Tibial artery (tissue), 4 donors: ENCODE measurements at regions not wholly inside any gene's neighbourhood (a gene's known extent, or its start where the extent isn't known, plus 50 kb on each side); places are given as distances from the start of the nearest gene placed in this dataset.

ENCODE experiments used
- DNase-seq, 2 donors: peaks; one replicate each; pipeline ENCODE4 v3.0.0-alpha.2; 2019
- H3K27ac ChIP-seq, 2 donors: fragments of 200-600 bp; sonication (generic) in 1 of 2; 1 replicate in 1 of 2; 2 replicates in 1 of 2; pipeline ENCODE4 v1.5.1; 2018 to 2019; ENCODE audit warnings: mild to moderate bottlenecking in 1 of 2
- H3K27me3 ChIP-seq, 2 donors: fragments of 200-600 bp; sonication (generic) in 1 of 2; one replicate each; pipeline versions ENCODE4 v1.5.1 to v1.6.0; 2016 to 2019
- H3K36me3 ChIP-seq, 3 donors: fragments of 200-600 bp; sonication (generic) in 2 of 3; one replicate each; pipeline ENCODE4 v1.5.1; 2016 to 2019; ENCODE audit warnings: mild to moderate bottlenecking in 2 of 3
- H3K4me1 ChIP-seq, 4 donors: fragments of 200-600 bp; sonication (generic) in 2 of 4; 1 replicate in 3 of 4; 2 replicates in 1 of 4; pipeline ENCODE4 v1.5.1; 2016 to 2019
- H3K4me3 ChIP-seq, 2 donors: fragments of 200-600 bp; sonication (generic) in 1 of 2; 1 replicate in 1 of 2; 2 replicates in 1 of 2; pipeline ENCODE4 v1.5.1; 2018 to 2019; ENCODE audit warnings: mild to moderate bottlenecking in 2 of 2
- H3K9me3 ChIP-seq, 3 donors: fragments of 200-600 bp; sonication (generic) in 1 of 3; one replicate each; pipeline ENCODE4 v1.5.1; 2016 to 2019
- CTCF ChIP-seq, 2 experiments: fragments of 200-600 bp in 1 of 2; fragments of 450-650 bp in 1 of 2; IDR thresholded peaks; one replicate each; pipeline ENCODE4 v1.5.1; 2017 to 2019; ENCODE audit warnings: antibody characterized with exemption in 2 of 2, mild to moderate bottlenecking in 1 of 2, moderate library complexity in 1 of 2
- intact Hi-C: fragments of 100-400 bp; cut with DNase I; formaldehyde crosslinking; loops from one replicate; pipeline ENCODE4 v1.15.0; 2023; ENCODE audit warnings: low total_unique reads

GRCh38 chr1:172971241-172971640 lies 79.5 kb downstream of the TNFSF18 start:
- H3K27ac ChIP-seq = no peak overlapping the region
- TF ChIP-seq CTCF (IDR thresholded peaks at IDR 0.05) = no peak
- no peaks in the 10 kb centered on the region for H3K9me3 ChIP-seq
- no peaks in the 10 kb centered on the region for H3K36me3 ChIP-seq
- no peak overlapping the region for H3K4me3 ChIP-seq
- H3K4me1 ChIP-seq = peaks cover 0 to 7% (median 0%) of the 10 kb centered on the region in 4 donors
- no peak for DNase-seq
- intact Hi-C loops = no loop called here
- H3K27me3 ChIP-seq = no peaks in the 10 kb centered on the region

DNA sequence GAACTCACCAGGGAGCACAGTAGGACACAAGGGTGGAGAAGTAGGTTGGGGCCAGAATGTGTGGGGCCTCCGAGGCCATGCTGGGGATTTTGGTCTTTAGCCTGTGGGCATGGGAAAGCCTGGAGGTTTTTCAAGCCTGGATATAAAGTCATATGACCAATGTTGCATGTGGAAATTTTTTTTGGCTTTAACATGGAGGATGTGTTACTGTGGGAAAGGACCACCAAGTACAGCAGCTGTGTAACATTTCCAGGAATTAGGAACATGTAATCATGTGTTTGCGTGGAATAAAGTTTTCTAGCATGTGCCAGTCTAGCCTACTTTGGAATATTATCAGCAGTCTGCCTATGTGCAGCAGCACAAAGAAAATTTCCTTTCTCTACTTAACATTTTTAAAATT lies 78.5 kb downstream of the TNFSF18 start:
- DNase-seq = no peak
- Histone ChIP-seq H3K27me3 (no peaks in the 10 kb centered on the region), H3K9me3 (no peaks in the 10 kb centered on the region), H3K36me3 (no peaks in the 10 kb centered on the region), H3K27ac (no peak overlapping the region), H3K4me1 (peaks cover 0 to 9% (median 0%) of the 10 kb centered on the region in 4 donors), H3K4me3 (no peak overlapping the region)
- intact Hi-C loops = no loop called here
- TF ChIP-seq CTCF (IDR thresholded peaks at IDR 0.05) = no peak

DNA sequence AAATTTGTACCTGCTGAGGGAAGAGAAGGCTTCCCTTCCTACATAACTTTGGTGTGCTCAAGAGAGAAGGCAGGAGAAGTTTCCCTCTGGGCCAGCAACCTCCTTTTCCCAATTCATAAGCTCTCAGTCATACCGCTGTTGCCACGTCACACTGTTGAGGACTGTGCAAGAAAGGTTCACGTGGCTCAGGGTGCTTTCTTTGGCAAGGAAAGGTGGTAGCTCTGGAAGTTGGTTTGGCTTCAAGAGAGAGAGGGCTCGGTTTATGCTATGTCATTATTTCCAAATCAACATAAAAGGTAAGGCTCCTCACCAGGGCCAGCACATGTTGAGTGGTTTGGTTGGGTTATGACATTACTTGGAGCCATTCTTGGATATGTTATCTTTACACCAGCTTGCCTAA lies 77.3 kb downstream of the TNFSF18 start:
- no peak for TF ChIP-seq CTCF (IDR thresholded peaks at IDR 0.05)
- H3K36me3 ChIP-seq = no peaks in the 10 kb centered on the region
- no peaks in the 10 kb centered on the region for H3K9me3 ChIP-seq
- peaks cover 0 to 9% (median 0%) of the 10 kb centered on the region in 4 donors for H3K4me1 ChIP-seq
- no peaks in the 10 kb centered on the region for H3K27me3 ChIP-seq
- no peak overlapping the region for H3K27ac ChIP-seq
- no peak overlapping the region for H3K4me3 ChIP-seq
- intact Hi-C loops = no loop called here
- no peak for DNase-seq

DNA sequence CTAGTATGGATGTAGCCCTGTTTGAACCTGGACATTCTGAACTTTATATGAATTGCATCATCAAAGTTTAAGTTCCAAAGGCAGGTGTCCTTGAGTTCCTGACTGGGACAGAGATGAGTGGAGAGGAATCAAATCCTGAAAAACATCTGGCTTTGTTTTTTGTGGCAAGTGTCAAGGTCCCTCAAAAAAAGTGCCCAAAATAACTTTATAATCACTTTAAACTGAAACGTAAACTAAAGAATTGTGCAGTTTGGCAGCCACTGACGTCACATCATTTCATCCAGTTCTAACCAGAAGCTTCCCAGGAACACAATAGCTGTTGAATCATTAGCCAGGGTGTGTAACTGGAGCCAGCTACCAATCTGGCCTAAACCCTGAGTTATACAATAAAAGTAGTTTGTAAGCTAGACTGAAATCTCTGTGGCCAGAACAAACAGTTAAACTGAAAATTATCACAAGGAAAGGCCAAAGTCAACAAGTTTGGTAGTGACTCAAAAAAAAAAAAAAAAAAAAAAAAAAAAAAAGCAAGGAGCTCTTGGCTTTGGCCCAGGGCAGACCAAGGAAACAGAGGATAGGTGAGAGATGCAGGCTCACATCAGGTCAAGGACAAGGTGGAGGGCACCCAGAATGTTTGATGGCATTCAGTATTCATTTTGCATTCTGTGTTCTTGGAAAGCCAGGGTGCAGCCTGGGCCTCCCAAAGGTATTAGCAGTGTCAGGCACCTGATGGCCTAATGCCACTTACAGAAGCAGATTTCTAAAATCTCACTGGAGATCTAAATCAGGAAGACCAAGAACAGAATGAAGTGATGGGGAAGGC lies 74.3 kb downstream of the TNFSF18 start:
- DNase-seq = no peak
- no peak for TF ChIP-seq CTCF (IDR thresholded peaks at IDR 0.05)
- H3K36me3 ChIP-seq = no peaks in the 10 kb centered on the region
- intact Hi-C loops = no loop called here
- peaks cover 0 to 9% (median 0%) of the 10 kb centered on the region in 4 donors for H3K4me1 ChIP-seq
- H3K27ac ChIP-seq = no peak overlapping the region
- H3K4me3 ChIP-seq = no peak overlapping the region
- H3K9me3 ChIP-seq = no peaks in the 10 kb centered on the region
- no peaks in the 10 kb centered on the region for H3K27me3 ChIP-seq

DNA sequence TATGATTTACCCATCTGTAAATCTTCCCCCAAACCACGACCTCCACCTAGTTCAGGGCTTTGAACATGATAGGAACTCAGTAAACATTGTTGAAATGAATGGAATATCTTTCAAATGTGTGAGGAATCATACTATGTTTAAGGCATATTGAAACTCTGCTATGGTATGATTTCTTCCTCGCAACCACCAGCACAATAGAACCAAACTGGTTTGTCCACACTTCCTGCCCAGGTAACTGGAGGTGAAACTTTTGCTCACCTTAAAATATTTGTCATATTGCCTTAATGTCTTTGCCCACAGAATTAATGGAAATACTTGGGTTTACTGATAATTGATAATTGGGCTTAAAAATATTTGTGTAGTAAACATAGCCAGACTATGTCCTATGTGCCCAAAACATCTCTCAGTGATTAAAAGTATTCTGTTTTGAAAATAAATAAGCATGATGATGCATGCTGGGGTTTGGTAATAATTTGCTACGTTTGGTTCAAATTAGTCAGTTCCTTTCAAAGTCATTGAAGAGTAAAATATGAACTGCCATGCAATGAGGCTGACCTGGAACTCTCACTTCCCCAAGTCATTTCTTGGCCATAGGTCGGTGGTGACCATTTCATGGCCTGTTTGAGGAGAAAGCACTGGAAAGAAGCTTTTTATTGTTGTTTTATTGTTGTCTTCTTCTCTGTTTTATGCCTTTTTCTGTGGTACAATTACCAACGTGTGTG lies 73.3 kb downstream of the TNFSF18 start:
- no peak for TF ChIP-seq CTCF (IDR thresholded peaks at IDR 0.05)
- H3K4me3 ChIP-seq = no peak overlapping the region
- H3K4me1 ChIP-seq = peaks cover 0 to 9% (median 0%) of the 10 kb centered on the region in 4 donors
- no peaks in the 10 kb centered on the region for H3K27me3 ChIP-seq
- no peak for DNase-seq
- H3K36me3 ChIP-seq = no peaks in the 10 kb centered on the region
- intact Hi-C loops = no loop called here
- H3K27ac ChIP-seq = no peak overlapping the region
- no peaks in the 10 kb centered on the region for H3K9me3 ChIP-seq
